Mammary epithelial cell (primary cell): ENCODE measurements at regions not wholly inside any gene's neighbourhood (a gene's known extent, or its start where the extent isn't known, plus 50 kb on each side); places are given as distances from the start of the nearest gene placed in this dataset.

ENCODE experiments used
- EZH2 ChIP-seq: IDR thresholded peaks from 2 replicates; pipeline ENCODE4 v1.6.1; 2012; ENCODE audit warnings: low read length, inconsistent platforms, borderline replicate concordance
- TF ChIP-seq, protein P1 (sequence below), 2 donors: IDR thresholded peaks in 1 of 2; conservative IDR thresholded peaks in 1 of 2; 2 replicates each; pipeline ENCODE4 v1.5.1; 2011 to 2012; ENCODE audit warnings: inconsistent platforms in 2 of 2, low read length in 2 of 2, mild to moderate bottlenecking in 2 of 2, control low read depth in 1 of 2, low read depth in 1 of 2; ENCODE audit not compliant: insufficient read depth in 1 of 2; ENCODE audit errors: extremely low read depth in 1 of 2

DNA sequence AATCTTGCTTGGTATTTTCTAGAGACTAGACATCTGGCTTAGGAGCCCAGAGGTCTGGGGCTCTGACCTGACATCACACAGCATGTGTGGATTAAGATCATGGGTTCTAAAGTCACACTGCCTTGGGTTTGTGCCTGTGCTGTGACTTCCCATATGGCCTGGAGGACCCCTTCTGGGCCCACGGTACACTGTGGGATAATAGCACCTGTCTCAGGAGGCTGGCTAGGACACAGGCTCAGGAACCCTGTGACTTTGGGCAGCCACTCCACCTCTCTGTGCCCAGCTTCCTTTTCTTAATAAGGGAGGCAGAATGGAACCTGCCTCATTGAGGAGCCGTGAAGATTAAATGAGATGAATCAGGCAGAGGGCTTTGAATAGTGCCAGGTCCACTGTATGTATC lies 99.2 kb upstream of the B3GAT1 start:
- TF ChIP-seq, protein P1, sequence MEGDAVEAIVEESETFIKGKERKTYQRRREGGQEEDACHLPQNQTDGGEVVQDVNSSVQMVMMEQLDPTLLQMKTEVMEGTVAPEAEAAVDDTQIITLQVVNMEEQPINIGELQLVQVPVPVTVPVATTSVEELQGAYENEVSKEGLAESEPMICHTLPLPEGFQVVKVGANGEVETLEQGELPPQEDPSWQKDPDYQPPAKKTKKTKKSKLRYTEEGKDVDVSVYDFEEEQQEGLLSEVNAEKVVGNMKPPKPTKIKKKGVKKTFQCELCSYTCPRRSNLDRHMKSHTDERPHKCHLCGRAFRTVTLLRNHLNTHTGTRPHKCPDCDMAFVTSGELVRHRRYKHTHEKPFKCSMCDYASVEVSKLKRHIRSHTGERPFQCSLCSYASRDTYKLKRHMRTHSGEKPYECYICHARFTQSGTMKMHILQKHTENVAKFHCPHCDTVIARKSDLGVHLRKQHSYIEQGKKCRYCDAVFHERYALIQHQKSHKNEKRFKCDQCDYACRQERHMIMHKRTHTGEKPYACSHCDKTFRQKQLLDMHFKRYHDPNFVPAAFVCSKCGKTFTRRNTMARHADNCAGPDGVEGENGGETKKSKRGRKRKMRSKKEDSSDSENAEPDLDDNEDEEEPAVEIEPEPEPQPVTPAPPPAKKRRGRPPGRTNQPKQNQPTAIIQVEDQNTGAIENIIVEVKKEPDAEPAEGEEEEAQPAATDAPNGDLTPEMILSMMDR (conservative IDR thresholded peaks at IDR 0.05 in 1 of 2, IDR thresholded peaks at IDR 0.05 in 1 of 2; ENCODE audit: extremely low read depth in 1 of 2, insufficient read depth in 1 of 2, low read depth in 1 of 2, low read length in 2 of 2), result no peak
- no peak for TF ChIP-seq EZH2
